WTC11 (cell line): ENCODE measurements at regions not wholly inside any gene's neighbourhood (a gene's known extent, or its start where the extent isn't known, plus 50 kb on each side); places are given as distances from the start of the nearest gene placed in this dataset.

Experiments
- ATAC-seq: fragments of 200-7000 bp; cut with Tn5 transposase; 2 replicates; pipeline ENCODE4 v1.10.0; 2021; ENCODE audit warnings: mild to moderate bottlenecking, moderate library complexity
- CTCF ChIA-PET: fragments of 300-600 bp; sonication (Branson Sonifier 250); formaldehyde crosslinking; loops from one replicate; lab custom pipeline; 2021; ENCODE audit warnings: antibody characterized with exemption; lab: Charles Lee
- POLR2A ChIA-PET: fragments of 350-600 bp; sonication (Branson Sonifier 250); formaldehyde crosslinking; loops from one replicate; lab custom pipeline; 2021; ENCODE audit warnings: antibody characterized with exemption; lab: Charles Lee
- DNase-seq: peaks from one replicate; pipeline ENCODE4 v3.0.0; 2021; ENCODE audit warnings: low spot score
- H3K27ac Mint-ChIP-seq: 2 replicates; pipeline ENCODE4 v1.8.0; 2021; ENCODE audit warnings: mixed read lengths
- H3K27me3 Mint-ChIP-seq: 2 replicates; pipeline ENCODE4 v1.8.0; 2021; ENCODE audit warnings: low read depth, mild to moderate bottlenecking, moderate library complexity, mixed read lengths
- H3K36me3 Mint-ChIP-seq: 2 replicates; pipeline ENCODE4 v1.8.0; 2021; ENCODE audit warnings: mixed read lengths
- H3K4me1 Mint-ChIP-seq: 2 replicates; pipeline ENCODE4 v1.8.0; 2022; ENCODE audit warnings: mixed read lengths
- H3K4me3 Mint-ChIP-seq: 2 replicates; pipeline ENCODE4 v1.8.0; 2021; ENCODE audit warnings: mild to moderate bottlenecking, moderate library complexity, mixed read lengths
- H3K9me3 Mint-ChIP-seq: 2 replicates; pipeline ENCODE4 v1.8.0; 2021; ENCODE audit warnings: mixed read lengths
- AR ChIP-seq: fragments of 250-450 bp; sonication (Bioruptor Pico); IDR thresholded peaks from 2 replicates; pipeline ENCODE4 v1.9.0; 2021; ENCODE audit warnings: mild to moderate bottlenecking
- CBFB ChIP-seq: sonication (generic); formaldehyde crosslinking; IDR thresholded peaks from 2 replicates; pipeline ENCODE4 v1.8.1; 2022; ENCODE audit warnings: mild to moderate bottlenecking, low read depth, missing genetic modification reagents
- EMX1 ChIP-seq: fragments of 250-450 bp; sonication (Bioruptor Pico); IDR thresholded peaks from 2 replicates; pipeline ENCODE4 v1.8.0; 2021; ENCODE audit warnings: mild to moderate bottlenecking
- ETV6 ChIP-seq: sonication (generic); formaldehyde crosslinking; IDR thresholded peaks from 2 replicates; pipeline ENCODE4 v1.8.1; 2022; ENCODE audit warnings: mild to moderate bottlenecking, missing genetic modification reagents
- GRHL2 ChIP-seq: fragments of 250-450 bp; sonication (Bioruptor Pico); IDR thresholded peaks from 2 replicates; pipeline ENCODE4 v1.8.0; 2022; ENCODE audit warnings: mild to moderate bottlenecking, moderate library complexity; ENCODE audit not compliant: insufficient replicate concordance, severe bottlenecking
- GTF2I ChIP-seq: fragments of 250-450 bp; sonication (Bioruptor Pico); conservative IDR thresholded peaks from 2 replicates; pipeline ENCODE4 v1.4.0; 2021; ENCODE audit warnings: mild to moderate bottlenecking
- HMGA2 ChIP-seq: fragments of 250-450 bp; sonication (Bioruptor Pico); IDR thresholded peaks from 2 replicates; pipeline ENCODE4 v1.4.0; 2021; ENCODE audit warnings: mild to moderate bottlenecking, moderate library complexity
- HMGXB4 ChIP-seq: sonication (generic); formaldehyde crosslinking; IDR thresholded peaks from 2 replicates; pipeline ENCODE4 v1.8.1; 2023; ENCODE audit warnings: mild to moderate bottlenecking, moderate library complexity, missing genetic modification reagents
- IRF1 ChIP-seq: sonication (generic); formaldehyde crosslinking; IDR thresholded peaks from 2 replicates; pipeline ENCODE4 v1.8.0; 2023; ENCODE audit warnings: missing genetic modification reagents
- MAX ChIP-seq: sonication (generic); formaldehyde crosslinking; IDR thresholded peaks from 2 replicates; pipeline ENCODE4 v1.8.0; 2022; ENCODE audit warnings: mild to moderate bottlenecking, missing genetic modification reagents
- RELA ChIP-seq: sonication (generic); formaldehyde crosslinking; IDR thresholded peaks from 2 replicates; pipeline ENCODE4 v1.8.1; 2022; ENCODE audit warnings: missing genetic modification reagents, mild to moderate bottlenecking, borderline replicate concordance
- TEAD4 ChIP-seq: sonication (generic); formaldehyde crosslinking; IDR thresholded peaks from 2 replicates; pipeline ENCODE4 v1.8.0; 2022; ENCODE audit warnings: mild to moderate bottlenecking, missing genetic modification reagents
- USF1 ChIP-seq: sonication (generic); formaldehyde crosslinking; IDR thresholded peaks from 2 replicates; pipeline ENCODE4 v1.8.0; 2022; ENCODE audit warnings: mild to moderate bottlenecking, missing genetic modification reagents
- ZBTB21 ChIP-seq: sonication (generic); formaldehyde crosslinking; IDR thresholded peaks from 2 replicates; pipeline ENCODE4 v1.8.1; 2023; ENCODE audit warnings: mild to moderate bottlenecking, missing genetic modification reagents, borderline replicate concordance
- ZNF512 ChIP-seq: sonication (generic); formaldehyde crosslinking; IDR thresholded peaks from 2 replicates; pipeline ENCODE4 v1.8.1; 2022; ENCODE audit warnings: missing genetic modification reagents, borderline replicate concordance
- ZSCAN18 ChIP-seq: fragments of 250-450 bp; sonication (Bioruptor Pico); IDR thresholded peaks from 2 replicates; pipeline ENCODE4 v2.1.2; 2022; ENCODE audit warnings: mild to moderate bottlenecking, moderate library complexity

GRCh38 chr21:38995731-38996130 lies 187.5 kb downstream of the PSMG1 start (continued):
- TF ChIP-seq ZSCAN18 (no peak), MAX (CRISPR knock-in tag) (no peak)

- ATAC-seq: no peak; the same call in 1 of the 2 replicates
- TF ChIP-seq GTF2I (CRISPR knock-in tag): no peak
- TF ChIP-seq ETV6 (CRISPR knock-in tag): no peak
- TF ChIP-seq GRHL2 (CRISPR knock-in tag): no peak
- TF ChIP-seq TEAD4 (CRISPR knock-in tag): no peak
- TF ChIP-seq ZNF512: no peak
- no peak for TF ChIP-seq USF1 (CRISPR knock-in tag)
- TF ChIP-seq CBFB (CRISPR knock-in tag): no peak
- TF ChIP-seq AR: no peak
- no peak for DNase-seq
- Mint-ChIP-seq H3K27me3 (no peaks in the 10 kb centered on the region; the same call in 1 of the 2 replicates), H3K27ac (no peak overlapping the region), H3K4me3 (no peak overlapping the region), H3K9me3 (no peaks in the 10 kb centered on the region), H3K36me3 (no peaks in the 10 kb centered on the region), H3K4me1 (peaks cover 8% of the 10 kb centered on the region)
- POLR2A ChIA-PET: no interaction called here
- CTCF ChIA-PET: interaction anchor here (0.7 kb wide), 1 partner anchor 38 kb away, joined by 3 read pairs; no protein-coding TSS in a partner anchor
Observed at GRCh38 chr21:38995071-38995669, 188.1 kb downstream of the PSMG1 start.

- no peaks in the 10 kb centered on the region for H3K9me3 Mint-ChIP-seq
- no peaks in the 10 kb centered on the region for H3K36me3 Mint-ChIP-seq
- peaks cover 19% of the 10 kb centered on the region for H3K4me1 Mint-ChIP-seq
- no peak overlapping the region for H3K27ac Mint-ChIP-seq
- ChIA-PET CTCF (interaction anchor here (0.8 kb wide), 1 partner anchor 36 kb away, joined by 3 read pairs; no protein-coding TSS in a partner anchor), POLR2A (no interaction called here)
- no peaks in the 10 kb centered on the region; the same call in 1 of the 2 replicates for H3K27me3 Mint-ChIP-seq
- DNase-seq (no peak), ATAC-seq (no peak)
- no peak overlapping the region for H3K4me3 Mint-ChIP-seq
- TF ChIP-seq RELA (CRISPR knock-in tag) (no peak), AR (no peak), ZBTB21 (CRISPR knock-in tag) (no peak), USF1 (CRISPR knock-in tag) (no peak), ETV6 (CRISPR knock-in tag) (no peak), HMGA2 (CRISPR knock-in tag) (no peak), HMGXB4 (CRISPR knock-in tag) (no peak), ZNF512 (no peak), IRF1 (CRISPR knock-in tag) (no peak), EMX1 (no peak)
Observed at GRCh38 chr21:38994042-38994441, 188.3 kb downstream of the ETS2 start.
